ENCODE measurements at regions not wholly inside any gene's neighbourhood (a gene's known extent, or its start where the extent isn't known, plus 50 kb on each side); places are given as distances from the start of the nearest gene placed in this dataset.

GRCh38 chr9:134525070-134525815 is 116.4 kb upstream of the COL5A1 start:
- Histone ChIP-seq H3K27ac (ENCODE audit: low read depth, low read length, poor library complexity, severe bottlenecking) (no peak overlapping the region), H3K36me3 (ENCODE audit: insufficient read depth, low read length, poor library complexity, severe bottlenecking) (no peaks in the 10 kb centered on the region), H3K4me3 (ENCODE audit: low read depth, low read length, poor library complexity, severe bottlenecking) (no peak overlapping the region), H3K27me3 (replicated peaks; ENCODE audit: insufficient read depth, low read depth, low read length, poor library complexity) (no peaks in the 10 kb centered on the region), H3K4me1 (ENCODE audit: insufficient read depth, low read length, poor library complexity, severe bottlenecking) (no peaks in the 10 kb centered on the region), H3K9me3 (ENCODE audit: low read depth, low read length, poor library complexity, severe bottlenecking) (peaks cover 5% of the 10 kb centered on the region)
- intact Hi-C loops (cut with micrococcal nuclease; ENCODE audit: unreplicated experiment): no loop called here
- no TSS peak for BruUV-seq (replicated peaks)
- TF ChIP-seq CTCF (conservative IDR thresholded peaks at IDR 0.05; ENCODE audit: low read depth, low read length) (no peak), EZH2 (IDR thresholded peaks at IDR 0.05; ENCODE audit: borderline replicate concordance, low read depth, low read length, poor library complexity, severe bottlenecking) (no peak)
- no peak for DNase-seq (ENCODE audit: low spot score)
- ChIA-PET CTCF (interaction anchor here (0.6 kb wide), 1 partner anchor 24 kb away, joined by 5 read pairs; no protein-coding TSS in a partner anchor), POLR2A (ENCODE audit: low non-redundant PET) (no interaction called here)

DNA sequence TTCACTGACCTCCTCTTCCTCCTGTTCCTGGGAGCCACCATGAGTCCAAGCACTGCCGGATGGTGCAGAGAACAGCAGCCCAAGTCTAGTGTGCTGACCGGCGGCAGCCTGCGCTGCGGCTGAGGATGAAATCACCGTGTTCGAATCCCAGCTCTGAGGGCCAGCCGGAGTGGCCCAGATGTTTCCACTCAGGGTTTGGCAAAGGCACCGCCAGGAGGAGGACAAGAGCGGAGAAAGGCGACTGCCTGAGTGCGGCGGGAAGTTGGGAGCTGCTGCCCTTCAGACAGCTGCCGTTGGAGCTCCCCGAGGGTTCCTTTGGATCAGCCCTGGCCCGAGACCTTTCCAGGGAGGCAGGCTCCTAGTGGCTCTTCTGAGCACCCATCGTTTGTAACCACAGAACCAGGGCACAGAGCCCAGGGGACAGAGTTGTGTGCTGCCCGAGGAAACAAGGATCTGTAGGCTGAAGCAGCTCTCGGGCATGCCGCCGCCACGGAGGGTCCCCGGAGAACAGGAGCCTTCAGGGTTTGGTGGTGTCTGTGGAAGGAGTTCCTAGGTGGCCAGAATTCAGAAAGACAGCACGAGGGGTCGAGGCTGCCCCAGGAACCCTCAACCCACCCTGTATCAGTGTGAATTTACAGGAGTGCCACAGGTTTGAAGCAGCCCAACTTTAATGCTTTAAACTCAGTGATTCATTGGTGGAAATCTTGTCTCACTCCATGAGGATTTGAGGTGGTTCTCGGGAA is 115.6 kb upstream of the COL5A1 start:
- H3K9me3 ChIP-seq (ENCODE audit: low read depth, low read length, poor library complexity, severe bottlenecking): peaks cover 8% of the 10 kb centered on the region
- ChIA-PET POLR2A (ENCODE audit: low non-redundant PET) (no interaction called here), CTCF (no interaction called here)
- H3K36me3 ChIP-seq (ENCODE audit: insufficient read depth, low read length, poor library complexity, severe bottlenecking): no peaks in the 10 kb centered on the region
- H3K4me1 ChIP-seq (ENCODE audit: insufficient read depth, low read length, poor library complexity, severe bottlenecking): no peaks in the 10 kb centered on the region
- no peak overlapping the region for H3K27ac ChIP-seq (ENCODE audit: low read depth, low read length, poor library complexity, severe bottlenecking)
- BruUV-seq (replicated peaks): no TSS peak
- DNase-seq (ENCODE audit: low spot score): no peak
- no peak overlapping the region for H3K4me3 ChIP-seq (ENCODE audit: low read depth, low read length, poor library complexity, severe bottlenecking)
- intact Hi-C loops (cut with micrococcal nuclease; ENCODE audit: unreplicated experiment): no loop called here
- TF ChIP-seq CTCF (conservative IDR thresholded peaks at IDR 0.05; ENCODE audit: low read depth, low read length): no peak
- TF ChIP-seq EZH2 (IDR thresholded peaks at IDR 0.05; ENCODE audit: borderline replicate concordance, low read depth, low read length, poor library complexity, severe bottlenecking): no peak
- H3K27me3 ChIP-seq (replicated peaks; ENCODE audit: insufficient read depth, low read depth, low read length, poor library complexity): no peaks in the 10 kb centered on the region

DNA sequence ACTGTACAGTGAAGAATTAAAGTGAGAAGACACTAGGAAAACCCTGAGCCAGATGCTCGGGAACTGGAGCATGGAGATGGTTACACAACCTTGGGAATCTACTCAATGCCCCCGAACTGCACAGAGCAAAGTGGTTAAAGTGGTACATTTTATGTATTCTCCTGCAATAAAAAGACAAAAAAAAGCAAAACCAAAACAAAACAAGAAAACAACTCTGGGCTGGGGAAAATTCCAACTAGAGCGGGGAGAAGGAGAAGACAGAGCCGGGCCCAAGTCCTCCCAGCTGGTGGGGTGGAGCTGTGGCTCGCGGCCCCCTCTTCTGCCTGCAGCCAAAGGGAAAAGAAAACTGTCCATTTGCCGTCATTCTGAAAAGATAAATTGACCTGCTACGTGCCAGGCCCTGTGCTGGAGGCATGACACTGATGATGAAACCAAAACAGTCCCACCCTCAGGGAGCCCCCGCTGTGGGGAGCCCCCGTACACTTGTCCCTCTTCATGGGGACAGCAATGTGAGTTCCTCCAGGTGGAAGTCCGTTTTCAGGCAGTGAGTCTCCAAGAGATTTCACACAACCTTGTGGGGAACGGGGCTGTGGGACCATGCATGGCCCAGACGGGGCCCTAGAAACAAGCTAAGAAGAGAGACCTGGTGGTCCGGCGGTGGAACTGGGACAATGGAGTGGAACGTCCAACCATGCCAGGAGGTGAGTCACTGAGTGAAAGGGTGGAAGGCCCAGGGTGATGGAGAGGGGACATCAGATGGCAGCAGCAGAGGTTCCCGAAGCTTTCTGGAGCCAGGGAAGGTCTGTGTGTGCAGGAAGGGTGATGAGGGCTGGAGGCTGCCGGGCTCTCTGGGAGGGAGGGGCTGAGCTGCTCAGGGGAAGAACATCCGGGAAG is 114.8 kb upstream of the COL5A1 start:
- H3K36me3 ChIP-seq (ENCODE audit: insufficient read depth, low read length, poor library complexity, severe bottlenecking): no peaks in the 10 kb centered on the region
- intact Hi-C loops (cut with micrococcal nuclease; ENCODE audit: unreplicated experiment): no loop called here
- H3K4me3 ChIP-seq (ENCODE audit: low read depth, low read length, poor library complexity, severe bottlenecking): no peak overlapping the region
- ChIA-PET CTCF (no interaction called here), POLR2A (ENCODE audit: low non-redundant PET) (no interaction called here)
- TF ChIP-seq EZH2 (IDR thresholded peaks at IDR 0.05; ENCODE audit: borderline replicate concordance, low read depth, low read length, poor library complexity, severe bottlenecking) (no peak), CTCF (conservative IDR thresholded peaks at IDR 0.05; ENCODE audit: low read depth, low read length) (no peak)
- DNase-seq (ENCODE audit: low spot score): no peak
- H3K27ac ChIP-seq (ENCODE audit: low read depth, low read length, poor library complexity, severe bottlenecking): no peak overlapping the region
- H3K9me3 ChIP-seq (ENCODE audit: low read depth, low read length, poor library complexity, severe bottlenecking): peaks cover 8% of the 10 kb centered on the region
- H3K27me3 ChIP-seq (replicated peaks; ENCODE audit: insufficient read depth, low read depth, low read length, poor library complexity): no peaks in the 10 kb centered on the region
- BruUV-seq (replicated peaks): no TSS peak
- no peaks in the 10 kb centered on the region for H3K4me1 ChIP-seq (ENCODE audit: insufficient read depth, low read length, poor library complexity, severe bottlenecking)
